HG03354 (cell line): ENCODE measurements at regions not wholly inside any gene's neighbourhood (a gene's known extent, or its start where the extent isn't known, plus 50 kb on each side); places are given as distances from the start of the nearest gene placed in this dataset.

Experiments
- ATAC-seq: cut with Tn5 transposase; IDR thresholded peaks from one replicate; pipeline ENCODE4 v1.9.1; 2021; ENCODE audit warnings: mild to moderate bottlenecking; ENCODE audit not compliant: unreplicated experiment, poor library complexity, severe bottlenecking

DNA sequence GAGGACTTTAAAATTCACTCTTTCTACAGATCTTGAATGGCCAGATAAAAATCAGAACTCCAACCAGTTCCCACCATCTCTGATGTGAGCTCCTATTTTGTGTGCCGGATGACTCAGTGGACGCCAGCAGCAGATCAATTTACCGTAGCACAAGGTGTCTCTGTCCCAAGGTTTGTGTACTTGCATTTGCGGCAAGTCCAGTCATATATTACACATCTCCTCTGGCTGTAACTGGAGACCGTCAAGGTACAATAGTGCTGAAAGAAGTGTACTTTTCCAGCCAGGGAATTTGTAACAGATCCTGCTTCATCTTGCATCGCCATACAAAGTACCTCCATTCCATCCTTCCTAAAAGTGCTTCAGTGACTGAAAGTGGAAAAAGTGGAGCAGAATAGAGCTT lies 108.2 kb upstream of the SORBS2 start:
- ATAC-seq: no peak

DNA sequence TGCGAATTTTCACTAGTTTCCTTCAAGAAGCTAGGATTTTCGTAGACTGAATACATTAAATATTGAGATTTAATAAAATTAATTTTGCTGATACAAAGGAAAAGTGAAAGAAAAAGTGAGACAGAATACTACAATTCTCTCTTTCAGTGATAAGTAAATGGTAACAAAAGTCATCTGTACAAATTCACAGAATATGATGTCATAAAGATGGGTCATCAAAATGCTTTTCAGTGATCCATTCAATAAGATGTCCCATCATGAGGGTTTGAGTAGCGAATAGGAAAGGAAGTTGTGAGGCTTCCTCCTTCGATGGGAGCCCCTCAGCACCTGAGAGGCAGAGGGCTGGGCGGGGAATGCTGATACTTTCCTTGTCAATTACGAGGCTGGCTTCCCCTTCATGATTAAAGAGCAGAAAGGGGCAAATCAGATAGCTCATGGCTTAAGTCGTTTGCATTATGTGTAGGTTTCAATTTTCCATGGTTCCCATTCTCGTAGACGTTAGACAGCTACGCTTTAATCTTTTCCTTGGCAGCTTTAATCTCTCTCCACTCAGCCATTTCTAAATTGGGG lies 108.8 kb upstream of the SORBS2 start:
- no peak for ATAC-seq

DNA sequence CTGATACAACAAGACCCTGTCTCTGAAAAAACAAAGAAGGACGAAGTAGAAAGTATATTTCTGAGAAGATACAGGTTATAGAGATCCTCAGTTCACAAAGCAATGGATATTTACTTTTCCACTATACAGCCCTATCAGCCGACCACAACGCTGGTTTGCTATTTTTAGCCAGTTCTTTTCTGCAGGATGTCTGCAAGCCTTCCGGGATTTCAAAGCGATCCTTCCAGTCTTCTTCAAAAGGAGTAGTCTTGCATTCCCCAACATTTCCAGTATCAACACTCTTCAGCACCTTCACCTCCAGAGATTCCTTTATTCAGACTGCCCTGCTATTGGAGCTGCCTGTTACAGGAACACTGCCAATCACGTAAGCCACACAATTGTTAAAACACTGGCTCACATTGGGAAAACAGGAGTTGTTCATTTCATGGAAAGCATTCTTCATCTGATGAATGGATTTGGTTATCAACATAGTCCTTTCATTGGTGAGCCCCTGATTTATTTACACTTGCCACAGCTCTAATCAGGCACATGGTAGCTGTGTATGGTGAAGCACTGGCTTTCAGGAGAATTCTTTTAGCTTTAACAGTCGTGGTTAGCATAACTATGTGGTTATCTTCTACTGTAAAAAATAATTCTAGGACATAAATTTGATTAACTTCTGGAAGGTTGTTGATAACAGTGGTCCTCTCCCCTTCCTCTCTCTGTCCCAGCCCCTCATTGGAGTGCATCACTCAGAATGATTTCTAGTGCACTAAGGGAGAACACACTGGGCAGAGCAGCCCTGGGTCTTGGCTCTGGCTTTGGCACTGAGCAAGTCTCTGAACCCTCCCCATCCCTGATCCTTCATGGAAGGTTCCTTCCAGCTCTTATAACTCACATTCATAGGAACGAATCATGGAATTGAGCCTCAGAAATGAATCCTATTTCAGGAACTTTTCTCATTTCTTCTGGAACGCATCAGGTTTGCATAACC lies 109.9 kb upstream of the SORBS2 start:
- ATAC-seq: no peak

DNA sequence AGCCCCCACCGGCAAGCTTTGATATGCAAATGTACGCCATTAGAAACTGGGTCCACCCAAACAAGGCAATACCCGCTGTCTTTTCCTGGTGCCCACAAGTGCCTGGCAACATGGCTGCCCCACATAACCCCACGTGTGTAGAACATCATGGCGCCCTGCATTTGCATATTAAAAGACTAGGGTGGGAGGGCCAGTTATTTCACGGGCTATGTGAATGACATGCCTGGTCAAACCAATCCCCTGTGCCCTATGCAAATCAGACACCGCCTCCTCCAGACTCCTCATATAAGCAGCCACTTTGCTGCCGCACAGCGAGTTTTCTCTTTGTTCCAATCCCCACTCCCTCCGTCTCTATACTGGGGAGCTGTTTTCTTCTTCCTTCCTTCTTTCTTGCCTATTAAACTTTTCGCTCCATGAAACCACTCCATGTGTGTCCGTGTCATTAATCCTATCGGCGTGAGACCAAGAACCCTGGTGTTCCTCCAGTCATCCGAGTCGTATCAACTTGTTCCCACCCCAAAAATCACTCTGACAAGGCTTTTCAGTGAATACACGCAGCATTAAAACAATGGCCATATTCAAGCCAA lies 112.6 kb upstream of the SORBS2 start:
- no peak for ATAC-seq

DNA sequence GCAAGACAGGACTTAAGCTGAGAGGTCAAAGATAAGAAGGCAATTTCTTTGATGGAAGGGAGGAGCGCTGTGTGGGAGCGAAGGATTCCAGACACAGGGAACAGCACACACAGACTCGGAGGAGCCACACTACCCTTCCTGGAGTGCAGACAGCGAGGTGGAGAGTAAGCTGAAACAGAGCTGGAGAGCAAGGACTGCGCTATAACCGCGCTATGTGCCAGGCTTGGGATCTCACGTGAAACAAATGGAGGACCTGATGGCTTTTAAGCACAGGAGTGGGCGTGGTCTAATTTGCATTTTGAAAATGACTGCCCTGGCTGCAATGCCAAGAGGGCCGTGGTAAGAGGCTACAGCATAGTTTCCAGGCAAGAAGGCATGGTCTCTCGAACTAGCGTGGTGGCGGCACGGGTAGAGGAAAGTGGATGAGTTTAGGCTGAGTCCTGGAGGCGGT lies 113.9 kb upstream of the SORBS2 start:
- no peak for ATAC-seq

DNA sequence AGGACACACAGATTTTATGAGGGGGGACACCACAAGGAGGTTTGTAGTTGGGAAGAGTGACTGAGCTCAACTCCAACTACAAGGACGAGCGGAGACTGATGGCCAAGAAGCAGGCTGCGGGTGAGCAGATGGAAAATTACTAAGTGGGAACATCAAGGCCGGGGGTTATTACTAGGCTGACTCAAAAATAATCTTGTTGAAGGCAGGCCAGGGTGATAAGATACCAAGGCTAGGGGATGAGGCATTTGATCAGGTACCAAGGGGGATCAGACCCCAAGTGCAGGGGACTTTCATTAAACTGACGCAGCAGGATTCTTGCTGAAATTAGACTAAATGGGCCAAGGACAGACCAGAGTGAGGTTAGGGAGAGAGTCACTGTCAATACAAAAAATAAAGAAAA lies 119.4 kb upstream of the SORBS2 start:
- no peak for ATAC-seq

DNA sequence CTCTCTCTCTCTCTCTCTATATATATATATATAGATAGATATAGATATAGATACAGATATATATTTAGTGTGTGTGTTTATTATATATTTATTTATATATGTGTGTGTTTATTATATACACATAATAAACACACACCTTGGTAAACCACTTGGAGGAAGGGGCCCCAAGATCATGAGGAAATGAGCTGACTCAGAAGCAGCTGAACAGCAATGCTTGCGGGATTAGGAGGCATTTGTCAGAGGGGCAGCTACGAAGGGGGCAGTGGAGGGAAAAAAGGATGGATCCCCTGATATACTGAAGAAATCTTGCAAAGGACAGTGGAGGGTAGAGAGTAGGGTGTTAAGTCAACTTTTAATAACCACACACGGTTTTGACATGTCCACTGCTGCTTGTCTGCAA lies 120.0 kb upstream of the SORBS2 start:
- ATAC-seq: no peak

DNA sequence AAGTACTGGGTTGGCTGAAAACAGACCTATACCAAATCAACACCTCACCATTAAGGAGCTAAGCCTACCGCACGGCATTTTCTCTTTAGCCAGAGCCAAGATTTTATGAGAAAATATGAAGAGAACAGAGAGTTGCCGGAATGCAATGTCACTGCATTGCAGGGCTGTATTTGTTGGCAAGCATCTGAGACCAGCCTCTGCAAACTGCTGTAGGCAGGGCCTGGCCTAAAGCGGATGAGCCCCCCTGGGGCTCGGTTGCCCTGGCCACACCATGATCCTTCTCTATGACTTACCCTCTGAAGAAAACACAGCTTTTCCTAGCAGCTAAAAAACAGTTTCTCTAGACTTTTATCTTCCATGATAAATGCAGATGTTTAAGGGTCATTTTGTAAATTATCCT lies 120.5 kb upstream of the SORBS2 start:
- ATAC-seq: no peak

DNA sequence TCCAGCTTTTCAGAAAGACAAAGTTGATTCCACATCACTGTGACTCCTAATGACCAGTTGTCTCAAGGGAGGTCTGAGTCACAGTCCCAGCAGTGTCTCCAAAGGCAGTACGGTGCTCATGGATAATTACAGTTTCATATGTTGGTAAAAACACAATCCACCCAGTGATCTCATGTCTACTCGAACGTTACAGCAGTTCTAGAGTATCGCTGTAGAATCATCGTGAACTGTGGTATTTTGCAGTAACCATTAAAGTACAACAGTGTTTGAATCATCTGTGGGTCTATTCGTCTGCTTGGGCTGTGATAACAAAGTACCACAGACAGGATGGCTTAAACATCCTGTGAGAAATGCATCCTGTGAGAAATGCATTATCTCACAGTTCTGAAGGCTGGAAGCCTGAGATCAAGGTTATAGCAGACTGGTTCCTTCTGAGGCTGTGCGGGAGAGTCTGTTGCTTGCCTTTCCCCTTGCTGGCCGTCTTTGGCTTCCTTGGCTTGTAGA lies 121.1 kb upstream of the SORBS2 start:
- no peak for ATAC-seq

DNA sequence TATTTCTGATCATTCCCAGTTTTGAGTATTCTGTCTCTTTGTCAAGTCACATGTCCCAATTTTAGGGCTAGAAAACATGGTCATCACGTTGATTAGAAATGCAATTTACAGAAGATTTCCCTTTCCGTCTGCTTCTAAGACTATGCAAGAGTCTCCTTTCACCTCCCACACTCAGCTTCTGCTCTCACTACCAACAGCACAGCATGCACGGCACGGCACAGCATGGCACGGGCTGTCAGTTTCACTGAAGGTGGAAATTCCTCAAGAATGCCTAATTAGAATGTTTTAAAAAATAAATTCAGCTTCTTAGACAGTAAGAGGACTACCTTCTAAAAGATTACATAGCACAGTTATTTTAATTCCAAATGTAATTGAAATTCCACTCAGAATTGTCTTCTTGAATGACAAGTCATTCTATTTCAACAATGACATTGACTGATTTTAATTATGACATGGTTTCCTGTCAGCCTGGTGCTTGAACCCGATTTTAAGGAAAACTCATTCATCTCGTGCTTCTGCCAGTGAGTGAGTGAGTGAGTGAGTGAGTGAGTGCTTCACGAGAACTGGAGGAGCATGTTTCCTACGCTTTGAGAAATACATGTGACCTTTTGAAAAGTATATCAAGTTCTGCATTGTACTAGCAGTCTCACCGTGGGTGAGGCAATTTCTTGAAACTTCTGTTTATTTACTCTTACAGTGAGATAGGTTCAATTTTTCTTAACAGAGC lies 124.8 kb upstream of the SORBS2 start:
- no peak for ATAC-seq

DNA sequence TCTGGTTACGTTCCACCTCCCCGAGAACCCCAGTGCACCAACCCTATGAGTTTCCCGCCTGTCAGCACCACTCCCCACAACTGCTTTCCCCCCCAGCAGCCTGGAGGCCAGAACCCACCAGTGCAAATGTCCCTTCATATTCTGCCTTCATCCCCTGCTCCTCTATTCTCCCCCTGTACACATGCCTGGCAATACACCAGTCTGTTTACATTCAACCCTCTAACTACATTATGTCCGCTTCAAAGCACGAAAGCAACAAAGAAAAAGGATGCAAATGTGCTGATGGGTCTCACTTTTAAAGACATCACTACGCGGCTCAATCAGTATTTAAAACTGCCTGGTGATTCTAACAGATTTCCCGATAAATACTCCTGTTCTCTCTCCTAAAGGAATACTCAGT lies 126.7 kb upstream of the SORBS2 start:
- ATAC-seq: no peak

DNA sequence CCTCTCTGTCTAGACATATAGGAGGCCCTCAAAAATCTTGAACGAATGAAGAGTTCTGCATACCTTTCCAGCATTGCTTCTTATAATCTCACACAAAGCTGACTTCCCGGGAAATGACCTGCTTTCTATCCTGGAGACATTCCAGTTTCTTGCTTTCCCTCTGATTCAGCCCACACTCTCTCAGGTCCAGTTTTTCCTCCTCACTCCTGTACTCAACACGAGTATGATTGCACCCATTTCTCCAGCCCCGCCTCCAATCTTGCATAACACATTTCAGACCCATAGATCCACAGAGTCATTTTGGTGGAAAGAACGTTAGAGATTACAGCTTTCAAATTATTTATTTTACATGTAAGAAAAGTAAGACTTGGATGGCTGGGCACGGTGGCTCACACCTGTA lies 127.5 kb upstream of the TLR3 start:
- no peak for ATAC-seq

DNA sequence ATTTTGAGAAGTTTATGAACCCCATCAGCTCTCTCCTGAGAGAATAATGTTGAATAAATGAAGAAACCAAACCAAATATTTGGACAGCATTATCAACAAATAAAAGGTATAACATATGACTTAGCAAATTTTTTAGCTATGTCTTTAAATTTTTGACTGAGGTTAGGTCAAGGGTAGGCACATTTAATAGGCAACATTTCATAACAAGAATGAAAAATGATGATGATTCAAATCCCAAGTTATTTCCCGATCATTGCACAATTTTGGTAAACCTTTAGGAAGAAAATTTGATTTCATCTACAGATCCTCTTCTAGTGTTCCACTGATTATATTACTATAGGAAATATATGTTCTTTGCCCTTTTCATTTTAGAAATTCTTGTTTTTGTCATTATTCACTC lies 123.7 kb upstream of the TLR3 start:
- ATAC-seq: no peak

DNA sequence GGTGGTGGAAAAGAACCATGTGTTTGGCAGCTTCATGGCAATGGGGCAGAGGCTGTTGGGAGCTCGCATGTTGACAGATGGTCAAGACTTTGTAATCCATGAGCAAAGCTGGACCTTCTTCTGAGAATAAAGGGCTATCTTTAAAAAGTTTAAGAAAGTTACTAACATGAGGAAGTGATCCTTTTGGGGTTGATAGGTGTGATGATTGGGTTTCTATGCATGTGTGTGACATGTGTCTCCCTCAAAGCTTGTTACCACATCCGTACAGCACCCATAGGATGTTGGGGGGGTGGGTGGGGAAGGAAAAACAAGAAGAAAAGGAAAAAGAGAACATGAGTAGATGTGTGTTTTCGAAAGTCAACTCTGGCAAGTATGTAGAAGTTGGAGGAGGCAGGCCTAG lies 123.0 kb upstream of the TLR3 start:
- peak; percentile 47 for ATAC-seq

DNA sequence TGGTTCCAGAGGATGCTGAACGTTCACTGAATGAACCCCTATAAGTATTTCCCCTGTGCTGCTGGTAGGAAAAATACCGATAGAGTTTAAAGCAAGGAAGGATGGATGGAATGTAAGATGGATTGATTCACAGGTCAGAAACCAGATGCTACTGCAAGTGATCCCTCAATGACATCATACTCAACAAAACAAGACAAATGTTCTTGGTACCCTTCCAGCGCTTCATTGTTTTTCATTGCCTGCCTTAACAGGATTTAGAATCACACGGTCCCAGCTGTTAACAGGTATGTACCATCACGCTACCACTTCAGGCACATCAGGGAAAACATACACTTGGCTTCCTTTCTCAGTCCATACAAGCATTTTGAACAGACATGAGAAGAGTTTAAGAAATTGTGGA lies 118.1 kb upstream of the TLR3 start:
- no peak for ATAC-seq

DNA sequence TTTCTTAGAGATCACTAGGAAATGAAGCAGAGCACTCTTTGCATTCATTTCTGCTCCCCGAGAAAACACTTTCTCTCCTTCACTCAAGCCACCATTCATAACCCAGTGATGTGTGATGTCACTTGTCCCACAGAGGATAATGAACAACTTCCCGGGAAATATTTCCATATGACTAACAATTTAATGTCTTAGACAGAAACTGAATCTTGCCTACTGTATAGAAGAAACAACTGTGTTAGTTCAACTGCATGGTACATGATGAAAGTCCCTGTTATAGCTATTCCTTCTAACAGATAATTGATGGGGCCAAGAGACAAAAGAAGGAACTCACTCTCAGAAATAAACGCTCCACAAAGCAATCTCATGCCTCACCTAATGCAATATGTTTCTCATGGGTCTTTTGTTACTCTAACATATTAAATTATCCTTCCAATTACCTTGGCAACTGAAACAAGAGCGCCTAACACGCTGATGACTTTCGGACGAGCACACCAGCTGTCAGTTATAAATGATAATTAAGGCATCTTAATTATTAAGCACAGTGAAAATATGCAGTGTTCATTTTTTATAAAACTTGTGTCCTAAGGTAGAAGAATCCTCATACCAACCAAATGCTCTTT lies 113.7 kb upstream of the TLR3 start:
- ATAC-seq: no peak

DNA sequence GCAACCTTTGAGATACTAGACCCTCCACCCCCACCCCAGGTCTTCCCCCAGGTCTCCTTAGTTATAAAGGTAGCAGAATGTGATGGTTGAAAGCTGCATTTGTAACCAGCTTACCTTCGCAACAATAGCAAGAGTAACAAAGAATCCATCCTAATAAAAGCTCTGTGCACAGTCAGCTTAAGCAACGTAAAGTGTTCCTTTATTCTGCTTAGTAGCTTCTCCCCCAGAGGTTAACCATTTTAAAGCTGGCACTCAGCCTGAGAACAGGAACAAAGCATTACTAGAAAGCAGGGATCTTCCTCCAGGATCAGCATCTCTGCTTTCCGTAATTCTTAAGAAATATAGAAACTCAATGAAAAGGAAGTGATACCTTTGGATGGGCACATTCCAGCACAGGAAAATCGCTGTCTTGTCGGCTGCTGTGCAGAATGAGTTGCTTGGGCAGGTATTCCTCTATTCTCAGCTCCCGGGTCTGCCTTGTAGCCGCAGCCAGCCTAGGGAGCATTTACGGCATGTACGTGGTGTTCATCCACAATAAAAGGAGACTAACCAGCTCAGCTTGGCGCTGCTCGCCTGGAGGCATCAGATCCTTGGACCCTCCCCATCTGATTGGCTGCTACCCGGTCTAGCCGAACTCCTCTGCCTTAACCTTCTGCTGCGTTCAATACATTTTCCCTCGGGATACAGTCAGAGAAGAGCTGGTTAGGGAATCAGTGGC lies 113.0 kb upstream of the TLR3 start:
- no peak for ATAC-seq

DNA sequence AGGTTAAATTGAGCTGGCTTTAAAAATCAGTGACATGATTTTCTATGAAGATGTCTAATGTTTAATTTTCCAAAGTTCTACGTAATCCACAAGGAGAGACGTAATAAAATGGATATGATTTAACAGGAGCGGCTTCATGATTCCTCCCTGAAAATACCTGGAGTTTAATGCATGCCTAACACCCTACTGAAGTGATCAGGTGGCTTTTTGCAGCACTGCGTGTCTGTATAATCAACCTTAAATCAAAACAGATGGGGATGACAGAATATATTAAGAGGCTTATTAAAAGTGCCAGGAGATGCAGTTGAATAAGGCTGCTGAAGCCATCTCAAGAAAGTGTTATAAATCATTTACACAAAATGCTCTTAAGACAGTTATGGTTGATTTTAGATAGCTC lies 112.4 kb upstream of the TLR3 start:
- ATAC-seq: no peak

DNA sequence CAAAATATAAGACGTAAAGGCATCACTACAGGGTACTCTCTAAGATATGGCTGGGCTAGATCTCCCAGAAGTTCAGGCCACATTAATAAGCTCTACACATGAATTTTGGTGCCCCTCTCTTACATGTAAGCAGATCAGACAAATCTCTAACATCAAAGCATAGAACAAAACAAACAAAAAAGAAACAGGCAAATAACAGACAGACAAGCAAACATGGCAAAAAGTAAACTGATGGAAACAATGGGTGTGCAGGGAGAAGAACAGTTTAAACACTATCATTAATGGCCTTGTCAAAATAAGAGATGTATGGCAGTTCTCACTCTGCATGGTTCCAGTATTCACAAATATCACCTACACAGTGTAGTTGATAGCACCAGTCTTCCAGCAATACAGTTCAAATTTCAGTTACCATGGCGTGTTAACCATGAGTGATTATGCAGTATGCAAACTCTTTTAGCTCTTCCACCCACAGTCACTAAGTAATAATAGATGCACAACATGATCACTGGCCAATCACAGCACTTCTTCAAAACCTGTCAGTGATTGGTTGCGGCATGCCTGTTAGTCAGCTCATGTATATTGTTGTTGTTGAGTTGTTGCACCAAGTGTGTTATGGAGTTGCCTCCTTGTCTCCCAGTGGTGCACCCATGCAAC lies 110.7 kb upstream of the TLR3 start:
- no peak for ATAC-seq
